Fibroblast of mammary gland (primary cell): ENCODE measurements at regions not wholly inside any gene's neighbourhood (a gene's known extent, or its start where the extent isn't known, plus 50 kb on each side); places are given as distances from the start of the nearest gene placed in this dataset.

Experiments used
- DNase-seq: peaks from one replicate; pipeline ENCODE4 v3.0.0-alpha.2; 2010; ENCODE audit warnings: low read depth
- H3K4me3 ChIP-seq: 2 replicates; pipeline ENCODE4 v1.5.1; 2011; ENCODE audit warnings: low read depth, mild to moderate bottlenecking, low read length, moderate library complexity; ENCODE audit not compliant: control insufficient read depth
- CTCF ChIP-seq: conservative IDR thresholded peaks from 2 replicates; pipeline ENCODE4 v1.5.1; 2011; ENCODE audit warnings: low read depth, low read length, inconsistent platforms; ENCODE audit not compliant: control insufficient read depth, insufficient read depth

DNA sequence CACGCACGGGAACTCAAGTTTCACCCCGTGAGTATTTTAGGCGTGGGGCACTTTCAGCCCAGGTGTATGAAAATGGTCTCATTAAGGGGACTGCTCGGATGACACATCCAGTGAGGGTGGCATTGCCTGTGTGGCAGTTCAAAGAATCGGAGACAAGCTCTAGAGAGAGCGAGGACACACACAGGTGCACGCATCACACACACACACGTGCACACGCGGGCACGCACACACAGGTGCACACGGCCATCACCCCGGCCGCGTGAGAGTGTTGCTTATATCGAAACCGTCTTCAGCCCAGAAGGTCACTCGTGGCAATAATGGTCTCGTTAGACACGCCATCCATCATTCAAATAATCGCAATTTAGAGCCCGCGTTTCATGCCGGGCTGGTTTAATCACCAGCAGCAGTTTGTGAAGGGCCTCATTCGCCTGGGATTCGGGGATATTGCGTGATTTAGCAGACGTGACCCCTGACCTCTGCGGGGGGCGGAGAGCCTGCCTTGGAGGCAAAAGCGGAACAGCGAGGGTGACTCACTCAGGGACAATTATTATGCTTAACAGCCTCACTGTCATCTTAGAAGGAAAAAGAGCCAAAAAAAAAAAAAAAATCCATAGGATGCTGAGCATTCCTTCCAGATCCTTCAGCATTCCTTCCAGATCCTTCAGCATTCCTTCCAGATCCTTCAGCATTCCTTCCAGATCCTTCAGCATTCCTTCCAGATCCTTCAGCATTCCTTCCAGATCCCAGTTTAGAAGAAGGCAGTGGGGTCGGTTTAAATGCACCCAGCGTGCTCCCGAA, 89.4 kb upstream of the PPP2R3B start:
- no peak overlapping the region for H3K4me3 ChIP-seq
- DNase-seq: no peak
- no peak for TF ChIP-seq CTCF

DNA sequence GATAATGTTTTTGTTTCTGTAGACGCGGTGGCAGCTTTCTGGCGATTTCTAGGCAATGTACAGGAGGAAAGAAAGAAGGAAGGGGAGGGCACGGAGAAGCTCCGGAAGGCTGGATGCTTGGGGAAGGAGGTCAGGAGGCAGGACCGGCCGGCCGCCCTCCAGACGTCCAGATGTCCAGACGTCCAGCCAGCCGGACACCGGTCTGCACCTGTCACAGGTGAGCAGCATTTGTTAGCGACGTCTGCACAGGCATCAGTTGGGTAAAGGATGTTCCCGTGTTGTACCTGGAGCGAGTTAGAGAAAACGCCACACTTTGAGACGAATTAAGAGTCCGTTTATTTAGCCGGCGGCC, 90.0 kb upstream of the PPP2R3B start:
- TF ChIP-seq CTCF: no peak
- no peak for DNase-seq
- no peak overlapping the region for H3K4me3 ChIP-seq

DNA sequence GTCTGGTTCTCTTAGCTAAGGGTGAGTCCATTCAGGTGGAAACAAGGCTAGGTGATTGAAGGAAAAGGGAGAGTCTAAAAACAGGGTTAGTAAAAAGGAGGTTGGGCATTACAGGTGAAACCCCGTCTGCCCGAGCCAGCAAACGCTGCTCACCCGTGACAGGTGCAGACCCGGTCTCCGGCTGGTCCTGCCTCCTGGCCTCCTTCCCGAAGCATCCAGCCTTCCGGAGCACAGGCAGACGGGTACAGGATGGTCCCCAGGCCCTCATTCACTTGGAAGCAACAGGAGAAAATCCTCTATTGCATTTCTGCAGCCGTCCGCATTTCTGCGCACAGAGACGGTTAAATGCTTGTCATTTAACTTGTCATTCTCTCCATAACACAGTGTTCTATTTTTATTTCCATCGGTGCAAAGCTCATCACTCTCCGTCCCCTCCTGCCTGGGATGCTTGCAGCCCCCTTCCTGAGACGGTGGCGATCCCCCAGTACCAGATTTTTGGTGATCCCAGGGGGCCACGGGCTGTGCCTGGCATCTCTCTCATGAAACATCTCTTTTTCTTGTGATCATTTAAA, 90.8 kb upstream of the PPP2R3B start:
- TF ChIP-seq CTCF: no peak
- no peak overlapping the region for H3K4me3 ChIP-seq
- DNase-seq: no peak

DNA sequence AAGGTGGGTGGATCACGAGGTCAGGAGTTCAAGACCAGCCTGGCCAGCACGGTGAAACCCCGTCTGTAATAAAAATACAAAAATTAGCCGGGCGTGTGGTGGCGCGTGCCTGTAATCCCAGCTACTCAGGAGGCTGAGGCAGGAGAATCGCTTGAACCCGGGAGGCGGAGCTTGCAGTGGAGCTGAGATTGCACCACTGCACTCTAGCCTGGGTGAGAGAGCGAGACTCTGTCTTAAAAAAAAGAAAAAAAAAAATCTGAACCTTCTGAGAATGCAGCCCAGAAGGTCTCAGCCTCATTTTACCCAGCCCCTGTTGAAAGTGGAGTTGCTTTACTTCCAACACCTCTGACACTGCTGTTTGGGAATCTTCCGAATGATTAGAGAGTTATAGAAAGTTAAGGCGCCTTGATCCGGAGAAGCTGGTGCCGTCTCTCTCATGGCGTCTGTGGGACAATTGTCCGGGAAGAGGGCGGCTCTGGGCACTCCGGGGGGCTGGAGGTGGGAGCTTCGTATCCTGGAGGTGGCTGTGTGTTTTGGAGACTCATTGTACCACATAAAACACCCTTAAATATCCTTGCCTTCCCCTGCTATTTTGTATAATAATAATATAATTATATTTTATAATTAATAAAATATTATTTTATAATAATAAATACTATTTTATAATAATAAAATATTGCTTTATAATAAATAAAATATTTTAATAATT, 92.7 kb upstream of the PPP2R3B start:
- no peak overlapping the region for H3K4me3 ChIP-seq
- DNase-seq: no peak
- TF ChIP-seq CTCF: no peak

- no peak overlapping the region for H3K4me3 ChIP-seq
- no peak for DNase-seq
- TF ChIP-seq CTCF: no peak
These were observed 94.2 kb upstream of the PPP2R3B start for GRCh38 chrX:480861-481417.

GRCh38 chrX:482192-482701, 95.5 kb upstream of the PPP2R3B start:
- DNase-seq: no peak
- no peak overlapping the region for H3K4me3 ChIP-seq
- no peak for TF ChIP-seq CTCF
